ENCODE measurements at regions not wholly inside any gene's neighbourhood (a gene's known extent, or its start where the extent isn't known, plus 50 kb on each side); places are given as distances from the start of the nearest gene placed in this dataset.
A peak's percentile ranks its signal among the peaks of the same experiment; 100 is the strongest.
"Not testable (repeated sequence)": the region's sequence is repeated elsewhere in the genome, so short reads cannot be mapped to it uniquely, and the experiment has no call there.

- no peak for DNase-seq
Measured at GRCh38 chr18:10143596-10143995, 229.8 kb downstream of the VAPA start.

GRCh38 chr18:10145546-10145945 is 231.7 kb downstream of the VAPA start:
- DNase-seq = no peak

GRCh38 chr18:10147226-10147625 is 233.4 kb downstream of the VAPA start:
- no peak for DNase-seq

- DNase-seq = no peak
Measured at GRCh38 chr18:10147752-10148151, 233.9 kb downstream of the VAPA start.

- no peak for DNase-seq
Measured at GRCh38 chr18:10148189-10148929, 234.5 kb downstream of the VAPA start.

GRCh38 chr18:10149768-10150556 is 236.1 kb downstream of the VAPA start:
- no peak for DNase-seq

- DNase-seq = not testable (repeated sequence)
Measured at GRCh38 chr18:10150576-10150975, 236.8 kb downstream of the VAPA start.

- no peak for DNase-seq
Measured at GRCh38 chr18:10152475-10152874, 238.7 kb downstream of the VAPA start.

- DNase-seq = no peak
Measured at GRCh38 chr18:10153924-10154752, 240.3 kb downstream of the VAPA start.

- DNase-seq = no peak
Measured at GRCh38 chr18:10157706-10158105, 243.9 kb downstream of the VAPA start.

- DNase-seq = no peak
Measured at GRCh38 chr18:10160251-10160650, 246.4 kb downstream of the VAPA start.

- no peak for DNase-seq
Measured at GRCh38 chr18:10161315-10161714, 247.5 kb downstream of the VAPA start.

- no peak for DNase-seq
Measured at GRCh38 chr18:10162340-10162739, 248.5 kb downstream of the VAPA start.

- DNase-seq = peak; percentile 81
Measured at GRCh38 chr18:10164271-10165071, 250.7 kb downstream of the VAPA start.

GRCh38 chr18:10166164-10166807 is 252.5 kb downstream of the VAPA start:
- DNase-seq = no peak

- no peak for DNase-seq
Measured at GRCh38 chr18:10167759-10168158, 253.9 kb downstream of the VAPA start.

- DNase-seq = no peak
Measured at GRCh38 chr18:10168477-10168876, 254.7 kb downstream of the VAPA start.

- DNase-seq = no peak
Measured at GRCh38 chr18:10169064-10169562, 255.3 kb downstream of the VAPA start.

GRCh38 chr18:10169814-10170213 is 256.0 kb downstream of the VAPA start:
- DNase-seq = no peak

GRCh38 chr18:10170375-10170774 is 256.6 kb downstream of the VAPA start:
- DNase-seq = no peak

GRCh38 chr18:10175333-10175732 is 261.5 kb downstream of the VAPA start:
- not testable (repeated sequence) for DNase-seq

- DNase-seq = not testable (repeated sequence)
Measured at GRCh38 chr18:10179326-10179725, 265.5 kb downstream of the VAPA start.

Measured in NCI-H2171 (cell line).